Lower leg skin (tissue), 4 donors: ENCODE measurements at regions not wholly inside any gene's neighbourhood (a gene's known extent, or its start where the extent isn't known, plus 50 kb on each side); places are given as distances from the start of the nearest gene placed in this dataset.

Experiments
- DNase-seq, 2 donors: peaks; one replicate each; pipeline ENCODE4 v3.0.0-alpha.2; 2019; ENCODE audit warnings: low spot score in 2 of 2
- H3K4me3 ChIP-seq: fragments of 200-600 bp; sonication (generic); 2 replicates; pipeline ENCODE4 v1.5.1; 2017; ENCODE audit warnings: mild to moderate bottlenecking, low read depth; ENCODE audit not compliant: poor library complexity, severe bottlenecking
- POLR2A ChIP-seq, 2 donors: fragments of 450-650 bp; IDR thresholded peaks; one replicate each; pipeline ENCODE4 v1.6.1; 2016 to 2017; ENCODE audit warnings: antibody characterized with exemption in 2 of 2, mild to moderate bottlenecking in 1 of 2, moderate library complexity in 1 of 2
- WGBS, 2 donors: methylation state at CpG; one replicate each; pipeline ENCODE4 v1.1.5; 2018; 5-methylcytosine and 5-hydroxymethylcytosine counted together
- intact Hi-C: fragments of 100-400 bp; cut with DNase I; formaldehyde crosslinking; loops from one replicate; pipeline ENCODE4 v1.15.0; 2023; ENCODE audit warnings: low total_unique reads
- TF ChIP-seq, protein P1 (sequence below), 3 donors: fragments of 450-650 bp; IDR thresholded peaks; one replicate each; pipeline ENCODE4 v1.5.1; 2016; ENCODE audit warnings: antibody characterized with exemption in 3 of 3, mild to moderate bottlenecking in 3 of 3, moderate library complexity in 2 of 3

DNA sequence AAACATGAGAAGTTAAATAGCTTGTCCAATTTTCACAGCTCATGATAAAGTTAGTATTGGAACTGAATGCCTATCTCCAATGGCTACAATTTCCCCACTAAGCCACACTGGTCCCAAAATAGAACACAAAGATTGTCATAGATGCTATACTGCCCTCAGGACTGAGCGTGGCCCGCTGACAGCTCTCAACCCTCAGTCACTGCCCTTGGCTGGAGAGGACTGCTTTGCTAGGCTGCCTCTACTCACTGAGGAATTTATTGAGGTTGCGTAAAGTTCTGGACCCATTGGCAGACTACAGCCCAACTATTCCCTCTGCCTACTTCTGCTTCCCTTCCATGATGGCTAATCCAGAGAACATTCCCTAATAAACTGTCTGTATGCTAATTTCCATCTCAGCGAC lies 165.5 kb upstream of the BET1 start:
- TF ChIP-seq, protein P1, sequence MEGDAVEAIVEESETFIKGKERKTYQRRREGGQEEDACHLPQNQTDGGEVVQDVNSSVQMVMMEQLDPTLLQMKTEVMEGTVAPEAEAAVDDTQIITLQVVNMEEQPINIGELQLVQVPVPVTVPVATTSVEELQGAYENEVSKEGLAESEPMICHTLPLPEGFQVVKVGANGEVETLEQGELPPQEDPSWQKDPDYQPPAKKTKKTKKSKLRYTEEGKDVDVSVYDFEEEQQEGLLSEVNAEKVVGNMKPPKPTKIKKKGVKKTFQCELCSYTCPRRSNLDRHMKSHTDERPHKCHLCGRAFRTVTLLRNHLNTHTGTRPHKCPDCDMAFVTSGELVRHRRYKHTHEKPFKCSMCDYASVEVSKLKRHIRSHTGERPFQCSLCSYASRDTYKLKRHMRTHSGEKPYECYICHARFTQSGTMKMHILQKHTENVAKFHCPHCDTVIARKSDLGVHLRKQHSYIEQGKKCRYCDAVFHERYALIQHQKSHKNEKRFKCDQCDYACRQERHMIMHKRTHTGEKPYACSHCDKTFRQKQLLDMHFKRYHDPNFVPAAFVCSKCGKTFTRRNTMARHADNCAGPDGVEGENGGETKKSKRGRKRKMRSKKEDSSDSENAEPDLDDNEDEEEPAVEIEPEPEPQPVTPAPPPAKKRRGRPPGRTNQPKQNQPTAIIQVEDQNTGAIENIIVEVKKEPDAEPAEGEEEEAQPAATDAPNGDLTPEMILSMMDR (IDR thresholded peaks at IDR 0.05), result no peak
- no peak for TF ChIP-seq POLR2A (IDR thresholded peaks at IDR 0.05)
- WGBS, 2 donors, result 91 to 93% methylated on average over 4 of the region's 4 CpGs

DNA sequence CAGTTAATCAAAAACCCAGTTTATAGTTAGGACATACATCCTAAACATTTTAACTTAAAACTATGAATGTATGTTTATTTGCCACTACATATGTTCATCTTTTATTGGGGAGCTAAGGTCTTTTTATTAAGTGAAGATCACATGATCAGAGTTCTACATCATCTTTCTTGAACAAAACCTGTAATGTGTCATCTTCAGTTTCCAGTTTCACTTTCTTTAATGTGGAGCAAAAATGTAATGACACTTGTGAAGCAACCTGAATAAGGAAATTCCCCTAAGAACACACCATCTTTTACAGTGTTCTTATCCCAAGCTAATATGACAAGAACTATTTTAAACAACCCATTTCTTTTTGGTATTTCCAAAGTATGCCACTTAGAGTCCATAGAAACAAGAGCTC lies 166.7 kb upstream of the BET1 start:
- intact Hi-C loops, result no loop called here
- TF ChIP-seq, protein P1 (IDR thresholded peaks at IDR 0.05), result no peak
- TF ChIP-seq POLR2A (IDR thresholded peaks at IDR 0.05), result no peak
- DNase-seq, result no peak
- H3K4me3 ChIP-seq, result no peak overlapping the region

More for the DNA sequence above, 165.5 kb upstream of the BET1 start:
- no peak overlapping the region for H3K4me3 ChIP-seq
- intact Hi-C loops, result no loop called here
- no peak for DNase-seq

DNA sequence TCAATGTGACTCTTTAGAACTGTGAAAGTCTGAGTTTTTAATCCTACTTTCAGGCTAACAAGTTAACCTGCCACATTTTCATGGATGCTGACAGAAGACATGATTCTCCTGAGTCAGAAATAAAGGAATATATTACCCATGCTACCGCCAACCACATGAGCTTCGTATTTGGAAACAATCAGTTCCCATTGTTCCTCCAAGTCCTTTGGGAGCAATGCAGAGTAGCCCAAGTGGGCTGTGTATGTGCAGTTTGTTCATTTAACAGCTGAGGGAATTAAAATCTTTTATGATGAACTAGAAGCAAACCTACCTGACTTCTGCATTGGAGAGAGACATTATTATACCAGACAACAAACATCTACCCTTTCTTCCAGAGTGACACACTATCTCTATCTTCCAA lies 169.3 kb upstream of the BET1 start:
- DNase-seq, result no peak
- TF ChIP-seq, protein P1 (IDR thresholded peaks at IDR 0.05), result no peak
- no peak for TF ChIP-seq POLR2A (IDR thresholded peaks at IDR 0.05)
- no peak overlapping the region for H3K4me3 ChIP-seq
- 69 to 80% methylated on average over 2 of the region's 2 CpGs for WGBS, 2 donors
- intact Hi-C loops, result no loop called here

DNA sequence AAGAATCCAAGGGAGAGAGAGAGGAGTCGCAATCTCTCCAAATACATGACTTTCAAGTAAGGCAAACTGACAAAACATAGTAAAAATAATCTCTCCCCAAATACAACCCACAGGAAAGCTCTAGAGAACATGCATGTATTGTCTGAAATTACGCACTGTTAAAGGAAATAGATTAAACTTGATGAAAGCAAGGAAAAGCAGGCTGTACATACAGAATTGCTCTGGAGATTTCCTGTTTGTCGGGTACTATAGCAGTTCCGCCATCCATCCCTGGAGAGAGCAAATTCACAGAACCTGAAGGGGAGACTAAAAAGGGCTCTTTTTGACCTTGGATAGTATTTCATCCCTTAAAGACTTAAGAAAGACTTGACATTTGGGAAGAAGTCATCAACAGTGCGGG lies 170.2 kb upstream of the BET1 start:
- TF ChIP-seq POLR2A (IDR thresholded peaks at IDR 0.05), result no peak
- TF ChIP-seq, protein P1 (IDR thresholded peaks at IDR 0.05), result no peak
- 72 to 73% methylated on average over 5 of the region's 5 CpGs for WGBS, 2 donors
- intact Hi-C loops, result no loop called here
- DNase-seq, result no peak
- no peak overlapping the region for H3K4me3 ChIP-seq

DNA sequence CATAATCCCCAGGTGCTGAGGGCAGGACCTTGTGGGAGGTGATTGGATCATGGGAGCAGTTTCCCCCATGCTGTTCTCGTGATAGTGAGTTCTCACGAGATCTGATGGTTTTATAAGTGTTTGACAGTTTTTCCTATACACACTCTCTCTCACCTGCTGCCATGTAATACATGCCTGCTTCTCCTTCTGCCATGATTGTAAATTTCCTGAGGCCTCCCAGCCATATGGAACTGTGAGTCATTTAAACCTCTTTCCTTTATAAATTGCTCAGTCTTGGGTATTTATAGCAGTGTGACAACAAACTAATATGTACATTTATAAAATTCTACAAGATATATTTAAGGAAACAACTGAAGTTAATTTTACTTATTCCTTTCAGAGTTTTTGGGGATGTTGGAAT lies 170.8 kb upstream of the BET1 start:
- H3K4me3 ChIP-seq, result no peak overlapping the region
- TF ChIP-seq POLR2A (IDR thresholded peaks at IDR 0.05), result no peak
- TF ChIP-seq, protein P1 (IDR thresholded peaks at IDR 0.05), result no peak
- no peak for DNase-seq
- intact Hi-C loops, result no loop called here
- 81 to 87% methylated on average over 2 of the region's 2 CpGs for WGBS, 2 donors

DNA sequence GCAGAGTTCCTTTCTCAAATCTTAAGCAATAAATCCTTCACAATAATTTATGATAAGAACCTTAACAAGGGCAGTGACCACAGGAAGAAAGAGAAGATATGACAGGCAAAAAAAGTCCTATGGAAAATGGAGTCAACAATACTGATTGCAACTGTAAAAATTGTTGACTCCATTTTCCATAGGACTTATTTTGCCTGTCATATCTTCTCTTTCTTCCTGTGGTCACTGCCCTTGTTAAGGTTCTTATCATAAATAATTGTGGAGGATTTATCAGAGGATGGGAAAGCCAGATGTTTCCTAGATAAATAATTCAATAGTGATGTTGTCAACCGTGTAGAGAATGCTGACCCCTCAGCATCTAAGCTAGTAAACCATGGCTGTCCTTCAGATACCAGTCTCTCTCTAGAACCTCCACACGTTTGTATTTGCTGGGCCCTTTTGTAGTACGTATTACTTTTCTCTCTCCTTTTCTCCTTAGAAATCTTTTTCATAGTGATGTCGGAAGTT lies 172.6 kb upstream of the BET1 start:
- intact Hi-C loops, result no loop called here
- no peak for DNase-seq
- no peak for TF ChIP-seq POLR2A (IDR thresholded peaks at IDR 0.05)
- TF ChIP-seq, protein P1 (IDR thresholded peaks at IDR 0.05), result no peak
- 66 to 68% methylated on average over 4 of the region's 4 CpGs for WGBS, 2 donors
- H3K4me3 ChIP-seq, result no peak overlapping the region
